Stimulated activated CD8-positive, alpha-beta memory T cell treated with anti-CD3 and anti-CD28 coated beads, Interleukin-15, amount 100 ng/mL, for 48 hours (primary cell): ENCODE measurements at regions not wholly inside any gene's neighbourhood (a gene's known extent, or its start where the extent isn't known, plus 50 kb on each side); places are given as distances from the start of the nearest gene placed in this dataset.
A peak's percentile ranks its signal among the peaks of the same experiment; 100 is the strongest.

Source experiments
- DNase-seq, 2 donors: peaks; one replicate each; pipeline ENCODE4 v3.0.0-alpha.2; 2020; ENCODE audit warnings: low read depth in 2 of 2

DNA sequence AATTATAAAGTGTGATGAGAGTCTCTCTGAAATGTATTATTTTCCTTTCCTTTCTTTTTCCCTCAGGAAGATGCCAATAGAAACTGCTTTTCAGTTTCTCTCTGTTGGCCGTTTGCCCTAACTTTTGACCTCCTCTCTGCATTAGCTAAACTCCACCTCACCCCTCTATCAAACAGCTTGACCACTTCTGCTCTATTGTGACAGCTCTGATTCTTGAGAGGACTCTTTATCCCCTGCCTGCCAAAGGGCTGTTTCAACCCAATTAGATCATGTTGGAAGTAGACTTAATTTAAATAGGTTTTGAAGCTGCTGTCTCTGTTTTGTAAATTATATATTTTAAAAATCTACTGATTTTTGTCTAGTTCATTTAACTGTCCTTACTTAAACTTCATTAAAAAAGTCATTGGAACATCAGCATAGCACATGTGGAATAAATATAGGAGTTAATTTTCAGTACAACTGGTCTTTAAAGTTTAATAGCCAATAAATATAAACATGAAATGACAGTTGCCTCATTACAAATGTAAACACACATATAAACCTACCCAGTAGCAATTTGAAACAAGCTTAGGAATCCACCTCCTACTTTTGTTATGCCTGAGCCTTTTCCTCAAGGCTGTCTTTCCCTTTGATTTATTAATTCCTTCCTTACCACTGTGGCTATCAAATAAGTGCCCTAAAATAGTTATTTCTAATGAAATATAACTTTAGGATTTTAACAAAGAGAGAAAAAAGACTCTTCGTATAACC lies 152.0 kb downstream of the CHRM3 start:
- DNase-seq: no peak

- DNase-seq: no peak
Observed at GRCh38 chr1:239539051-239539450, 152.7 kb downstream of the CHRM3 start.

GRCh38 chr1:239539812-239540211 lies 153.4 kb downstream of the CHRM3 start:
- DNase-seq: no peak

DNA sequence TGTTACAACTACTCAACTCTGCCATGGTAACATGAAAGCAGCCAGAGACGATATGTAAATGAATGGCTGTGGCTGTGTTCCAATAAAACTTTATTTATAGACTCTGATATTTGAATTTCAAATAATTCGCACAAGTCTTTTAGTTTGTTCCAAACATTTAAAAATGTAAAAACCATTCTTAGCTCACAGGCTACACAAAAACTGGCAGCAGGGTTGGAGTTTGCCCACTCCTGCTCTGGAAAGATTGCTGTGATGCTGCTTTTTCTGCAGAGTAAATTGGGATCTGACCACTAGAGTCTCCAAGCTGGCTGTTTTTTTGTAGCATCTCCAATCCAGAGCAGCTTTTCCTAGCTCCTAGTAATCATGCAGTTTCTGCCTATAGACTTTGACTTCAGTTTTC lies 157.5 kb downstream of the CHRM3 start:
- no peak for DNase-seq

DNA sequence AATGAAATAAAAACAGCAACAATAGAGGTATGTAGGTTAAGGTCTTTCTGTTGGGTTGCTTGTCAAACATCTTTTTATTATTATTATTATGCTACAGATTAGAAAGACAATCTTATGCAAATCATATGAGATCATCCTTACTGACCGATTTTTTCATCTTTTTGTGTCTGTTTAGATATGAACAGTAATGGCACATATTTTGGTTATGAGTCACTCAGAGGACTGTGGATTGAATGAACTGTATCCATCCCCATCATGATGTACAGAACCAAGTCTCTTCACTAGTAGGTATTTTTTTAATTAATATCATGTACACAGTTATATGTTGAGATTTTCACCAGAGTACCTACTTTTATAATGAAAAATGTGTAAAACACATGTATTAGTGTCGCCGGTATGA lies 159.1 kb downstream of the CHRM3 start:
- no peak for DNase-seq

GRCh38 chr1:239547987-239548386 lies 161.6 kb downstream of the CHRM3 start:
- DNase-seq: no peak

DNA sequence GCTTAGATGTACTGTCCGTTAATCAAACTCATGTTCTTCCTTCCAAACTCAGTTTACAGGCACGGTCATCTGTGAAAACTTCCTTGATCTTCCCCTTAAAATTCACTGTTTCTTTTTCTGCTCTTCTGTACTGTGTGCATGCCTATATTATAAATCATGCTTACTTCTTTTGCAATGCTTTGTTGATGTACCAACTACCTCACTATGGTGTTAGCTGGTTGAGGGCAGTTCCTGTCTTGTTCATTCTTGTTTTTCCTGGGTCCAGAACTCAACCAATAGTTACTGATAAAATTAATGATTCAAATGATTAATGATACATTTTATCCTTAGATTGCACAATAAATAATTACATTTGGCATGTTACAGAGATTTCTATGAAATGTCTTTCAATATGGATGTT lies 163.8 kb downstream of the CHRM3 start:
- no peak for DNase-seq

- DNase-seq: no peak
Observed at GRCh38 chr1:239555350-239555749, 169.0 kb downstream of the CHRM3 start.

GRCh38 chr1:239558559-239558958 lies 172.2 kb downstream of the CHRM3 start:
- no peak for DNase-seq

DNA sequence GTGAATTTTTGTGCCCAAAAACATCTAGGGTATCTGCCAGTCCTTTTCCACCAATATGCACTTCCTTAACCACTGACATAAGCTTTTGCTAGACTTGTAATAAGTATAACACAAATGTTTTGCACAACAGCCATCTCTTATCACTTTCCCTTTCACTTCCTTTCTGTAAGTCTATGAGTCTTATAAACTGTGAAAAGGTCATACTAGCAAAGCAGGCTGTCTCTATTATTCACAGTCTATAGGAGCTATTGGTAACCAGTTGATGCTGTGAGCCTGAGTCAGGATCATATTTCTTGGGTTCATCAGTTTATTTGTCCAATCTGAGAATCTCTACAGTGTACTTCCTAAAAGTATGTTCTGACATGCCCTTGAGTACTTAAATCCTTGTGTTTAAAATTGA lies 172.6 kb downstream of the CHRM3 start:
- no peak for DNase-seq

GRCh38 chr1:239560921-239561320 lies 174.6 kb downstream of the CHRM3 start:
- no peak for DNase-seq

DNA sequence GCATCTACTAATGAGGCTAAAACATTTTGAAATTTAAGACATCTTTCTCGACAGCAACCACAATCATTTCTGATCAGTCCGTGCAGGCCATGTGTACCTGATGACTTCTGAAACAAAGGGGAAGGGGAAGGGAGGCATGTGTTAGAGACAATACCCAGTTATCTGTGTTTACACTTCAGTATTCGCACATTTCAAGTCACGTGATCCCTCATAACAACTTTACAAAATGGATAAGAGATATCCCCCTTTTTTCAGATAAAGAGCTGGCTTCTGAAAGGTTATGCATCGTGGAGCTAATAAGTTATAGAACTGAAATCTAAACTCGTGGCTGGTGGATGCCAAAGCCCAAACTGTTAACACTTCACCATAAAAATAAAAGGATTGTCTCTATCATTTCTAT lies 175.7 kb downstream of the CHRM3 start:
- DNase-seq: no peak

GRCh38 chr1:239563681-239564080 lies 177.3 kb downstream of the CHRM3 start:
- DNase-seq: no peak

- no peak for DNase-seq
Observed at GRCh38 chr1:239566074-239566473, 179.7 kb downstream of the CHRM3 start.

DNA sequence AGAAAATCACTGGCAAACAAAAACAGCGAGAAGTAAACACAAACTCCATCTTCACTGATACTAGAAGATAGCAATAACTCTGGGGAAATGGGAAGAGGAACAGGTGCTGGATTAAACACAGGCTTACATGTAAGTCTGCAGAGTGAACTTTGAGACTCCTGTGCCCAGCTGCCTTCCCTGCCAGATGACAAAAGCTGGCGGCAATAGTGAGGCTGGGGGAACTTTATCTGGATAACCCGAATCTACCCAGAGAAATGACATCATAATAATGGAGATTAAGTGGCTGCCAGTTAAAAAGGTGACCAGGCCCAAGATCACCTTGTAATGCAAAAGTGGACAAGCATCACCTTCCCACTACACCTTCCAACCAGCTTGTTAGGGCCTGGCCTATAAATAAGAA lies 184.5 kb downstream of the CHRM3 start:
- DNase-seq: no peak

GRCh38 chr1:239572183-239572582 lies 185.8 kb downstream of the CHRM3 start:
- DNase-seq: no peak

GRCh38 chr1:239574112-239574511 lies 187.7 kb downstream of the CHRM3 start:
- DNase-seq: no peak

GRCh38 chr1:239575113-239575512 lies 188.7 kb downstream of the CHRM3 start:
- DNase-seq: no peak

DNA sequence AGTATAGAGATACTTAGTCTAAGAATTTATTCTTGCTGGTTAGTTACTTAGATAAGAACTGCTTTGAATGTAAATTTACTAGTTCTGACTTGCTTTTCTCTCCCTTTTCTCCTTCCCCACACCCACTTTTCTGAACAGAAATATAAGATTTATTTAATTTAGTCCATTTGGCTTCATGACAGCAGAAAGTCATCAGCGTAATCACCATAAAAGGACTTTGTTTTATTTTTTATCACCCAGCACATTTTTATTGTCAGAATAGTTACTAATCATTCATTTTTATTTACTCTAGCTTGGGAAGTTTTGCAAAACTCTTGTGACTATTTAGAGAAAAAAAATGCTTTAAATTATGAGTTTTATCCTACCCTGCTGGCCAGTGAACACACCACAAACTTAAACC lies 197.2 kb downstream of the CHRM3 start:
- DNase-seq: no peak

DNA sequence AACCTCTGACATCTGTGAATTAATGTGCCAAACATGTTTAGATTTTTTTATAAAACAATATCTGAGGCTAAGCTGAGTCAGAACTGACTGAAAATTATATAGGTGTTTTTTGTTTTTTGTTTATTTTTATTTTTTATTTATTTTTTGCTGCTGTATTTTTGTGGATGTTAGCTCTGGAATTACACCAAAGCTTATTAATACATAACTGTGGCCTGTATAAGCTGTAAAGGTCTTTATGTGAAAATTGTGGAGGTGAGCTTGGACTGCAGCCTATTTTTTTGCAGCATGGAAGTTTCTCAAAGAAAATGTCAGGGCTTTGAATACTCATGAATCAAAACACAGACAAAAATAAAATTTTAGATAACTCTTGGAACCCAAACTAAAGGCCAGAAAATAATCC lies 199.8 kb downstream of the CHRM3 start:
- DNase-seq: no peak

DNA sequence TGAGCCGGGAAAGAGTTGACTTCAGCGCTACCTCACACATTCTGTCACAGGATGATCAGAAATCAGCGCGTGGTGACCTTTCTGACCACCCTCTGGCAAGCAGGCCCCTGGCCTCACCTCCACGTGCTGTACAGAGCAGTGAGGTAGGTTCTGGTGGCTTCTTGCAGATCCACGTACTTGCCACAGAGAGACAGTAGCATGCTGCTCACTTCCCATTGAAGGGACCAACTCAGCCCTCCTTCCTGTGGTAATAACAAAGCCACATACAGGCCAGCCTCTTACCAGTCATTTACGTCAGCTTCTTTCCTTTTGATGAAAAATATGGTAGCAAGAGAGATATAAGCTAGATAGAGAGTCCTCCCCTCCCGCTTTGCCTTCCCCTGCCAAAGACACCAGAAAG lies 200.7 kb downstream of the CHRM3 start:
- peak; percentile 17 to 29 for DNase-seq

GRCh38 chr1:239587574-239588369 lies 201.4 kb downstream of the CHRM3 start:
- no peak for DNase-seq

DNA sequence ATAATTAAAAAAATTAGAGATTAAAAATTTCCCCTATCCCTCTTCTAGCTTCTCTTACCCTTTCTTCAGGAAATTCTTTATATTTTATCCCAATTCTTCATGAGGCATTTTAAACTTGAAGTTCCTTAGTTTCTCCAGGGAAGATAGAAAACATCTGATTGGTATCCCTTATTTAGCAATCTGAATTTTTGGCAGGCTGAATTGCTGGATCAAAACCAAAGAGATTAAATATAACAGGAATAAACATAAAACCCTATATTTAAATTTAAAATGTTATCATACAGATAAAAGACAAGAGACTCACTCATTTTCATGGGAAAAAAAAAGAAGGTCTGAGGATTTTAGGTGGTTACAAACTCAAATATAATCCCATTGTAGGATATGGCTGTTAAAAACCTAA lies 204.2 kb downstream of the CHRM3 start:
- DNase-seq: no peak
